Fibroblast of lung (primary cell): ENCODE measurements at regions not wholly inside any gene's neighbourhood (a gene's known extent, or its start where the extent isn't known, plus 50 kb on each side); places are given as distances from the start of the nearest gene placed in this dataset.

Experiments
- DNase-seq, 2 donors: peaks; one replicate each; pipeline versions ENCODE4 v3.0.0 to v3.0.0-alpha.2; 2010; ENCODE audit warnings: low read depth in 2 of 2
- H2AFZ ChIP-seq: 2 replicates; pipeline ENCODE4 v1.5.1; 2012; ENCODE audit warnings: low read length, control low read depth, inconsistent platforms
- H3K27ac ChIP-seq: 2 replicates; pipeline ENCODE4 v1.5.1; 2011; ENCODE audit warnings: low read length, control low read depth; ENCODE audit not compliant: insufficient read depth
- H3K27me3 ChIP-seq: 2 replicates; pipeline ENCODE4 v1.5.1; 2011; ENCODE audit warnings: mild to moderate bottlenecking, low read length; ENCODE audit not compliant: control insufficient read depth, insufficient read depth
- H3K36me3 ChIP-seq: 2 replicates; pipeline ENCODE4 v1.5.1; 2011; ENCODE audit warnings: low read length; ENCODE audit not compliant: control insufficient read depth, insufficient read depth
- H3K4me1 ChIP-seq: 2 replicates; pipeline ENCODE4 v1.5.1; 2011; ENCODE audit warnings: low read length; ENCODE audit not compliant: control insufficient read depth, insufficient read depth; ENCODE audit errors: extremely low read depth
- H3K4me2 ChIP-seq: 2 replicates; pipeline ENCODE4 v1.5.1; 2011; ENCODE audit warnings: low read length, control low read depth; ENCODE audit not compliant: insufficient read depth; ENCODE audit errors: extremely low read depth
- H3K4me3 ChIP-seq, 4 experiments: fragments of 200-600 bp in 1 of 4; sonication (generic) in 1 of 4; replicated peaks in 1 of 4; 2 replicates each; pipeline ENCODE4 v1.5.1; 2011 to 2016; ENCODE audit warnings: low read length in 4 of 4, low read depth in 3 of 4, mild to moderate bottlenecking in 3 of 4, control low read depth in 2 of 4, inconsistent platforms in 1 of 4, mixed read lengths in 1 of 4; ENCODE audit not compliant: insufficient read depth in 1 of 4; ENCODE audit errors: control extremely low read depth in 1 of 4
- H3K79me2 ChIP-seq: 2 replicates; pipeline ENCODE4 v1.5.1; 2012; ENCODE audit warnings: mild to moderate bottlenecking, low read length, inconsistent platforms; ENCODE audit not compliant: control insufficient read depth, insufficient read depth
- H3K9ac ChIP-seq: 2 replicates; pipeline ENCODE4 v1.5.1; 2011; ENCODE audit warnings: mild to moderate bottlenecking, low read length, control low read depth; ENCODE audit not compliant: insufficient read depth
- H3K9me3 ChIP-seq: 2 replicates; pipeline ENCODE4 v1.5.1; 2012; ENCODE audit warnings: low read depth, low read length; ENCODE audit not compliant: control insufficient read depth, insufficient read depth
- H4K20me1 ChIP-seq: 2 replicates; pipeline ENCODE4 v1.5.1; 2011; ENCODE audit warnings: low read length; ENCODE audit not compliant: control insufficient read depth, insufficient read depth; ENCODE audit errors: extremely low read depth
- CTCF ChIP-seq, 2 donors: IDR thresholded peaks in 1 of 2; conservative IDR thresholded peaks in 1 of 2; 1 replicate in 1 of 2; 2 replicates in 1 of 2; pipeline ENCODE4 v1.5.1; 2011 to 2012; ENCODE audit warnings: low read length in 2 of 2, control low read depth in 1 of 2, inconsistent platforms in 1 of 2, low read depth in 1 of 2, mild to moderate bottlenecking in 1 of 2
- EZH2 ChIP-seq: IDR thresholded peaks from 2 replicates; pipeline ENCODE4 v1.5.1; 2012; ENCODE audit warnings: low read length, control low read depth, mild to moderate bottlenecking; ENCODE audit errors: missing control alignments

GRCh38 chr6:159104163-159104925 is 59.6 kb upstream of the TAGAP start:
- no peaks in the 10 kb centered on the region for H4K20me1 ChIP-seq
- peaks cover 2% of the 10 kb centered on the region for H3K27me3 ChIP-seq
- no peaks in the 10 kb centered on the region for H3K9me3 ChIP-seq
- no peaks in the 10 kb centered on the region for H3K4me1 ChIP-seq
- no peaks in the 10 kb centered on the region for H3K79me2 ChIP-seq
- no peak overlapping the region for H3K4me2 ChIP-seq
- no peak overlapping the region for H2AFZ ChIP-seq
- no peaks in the 10 kb centered on the region for H3K36me3 ChIP-seq
- TF ChIP-seq EZH2 = no peak
- peak; percentile 83 to 97 for TF ChIP-seq CTCF (conservative IDR thresholded peaks at IDR 0.05 in 1 of 2, IDR thresholded peaks at IDR 0.05 in 1 of 2; ENCODE audit: low read depth in 1 of 2, low read length in 2 of 2)
- H3K27ac ChIP-seq = no peak overlapping the region
- peak; percentile 20 to 60 for DNase-seq
- no peak overlapping the region for H3K4me3 ChIP-seq
- H3K9ac ChIP-seq = no peak overlapping the region

- DNase-seq = no peak
- Histone ChIP-seq H3K27ac (no peak overlapping the region), H3K4me1 (no peaks in the 10 kb centered on the region), H4K20me1 (no peaks in the 10 kb centered on the region), H3K4me3 (no peak overlapping the region), H3K4me2 (no peak overlapping the region), H2AFZ (no peak overlapping the region), H3K27me3 (peaks cover 2% of the 10 kb centered on the region), H3K79me2 (no peaks in the 10 kb centered on the region), H3K36me3 (no peaks in the 10 kb centered on the region), H3K9me3 (no peaks in the 10 kb centered on the region), H3K9ac (no peak overlapping the region)
- TF ChIP-seq CTCF (conservative IDR thresholded peaks at IDR 0.05 in 1 of 2, IDR thresholded peaks at IDR 0.05 in 1 of 2; ENCODE audit: low read depth in 1 of 2, low read length in 2 of 2) (no peak), EZH2 (no peak)
Observed at GRCh38 chr6:159103396-159104162, 58.8 kb upstream of the TAGAP start.

- no peak for DNase-seq
- Histone ChIP-seq H3K4me3 (no peak overlapping the region), H3K4me2 (no peak overlapping the region)
Observed at GRCh38 chr6:159102373-159103160, 57.8 kb upstream of the TAGAP start.

More at GRCh38 chr6:159102373-159103160, 57.8 kb upstream of the TAGAP start:
- Histone ChIP-seq H3K27me3 (peaks cover 2% of the 10 kb centered on the region), H3K9ac (no peak overlapping the region), H3K79me2 (no peaks in the 10 kb centered on the region), H3K4me1 (no peaks in the 10 kb centered on the region), H3K27ac (no peak overlapping the region), H2AFZ (no peak overlapping the region), H3K36me3 (no peaks in the 10 kb centered on the region), H3K9me3 (no peaks in the 10 kb centered on the region), H4K20me1 (no peaks in the 10 kb centered on the region)
- TF ChIP-seq EZH2 (no peak), CTCF (conservative IDR thresholded peaks at IDR 0.05 in 1 of 2, IDR thresholded peaks at IDR 0.05 in 1 of 2; ENCODE audit: low read depth in 1 of 2, low read length in 2 of 2) (no peak)
